Endothelial cell of umbilical vein (primary cell): ENCODE measurements at regions not wholly inside any gene's neighbourhood (a gene's known extent, or its start where the extent isn't known, plus 50 kb on each side); places are given as distances from the start of the nearest gene placed in this dataset.

ENCODE experiments used
- BruUV-seq: library from RNA; stranded (reverse); fragments of 400-500 nt; replicated peaks from 2 replicates; lab custom pipeline; 2021; lab: Mats Ljungman, UMichigan
- CTCF ChIA-PET: fragments of 300-600, 350-600 bp; sonication (Branson Sonifier 250); formaldehyde crosslinking; loops from one replicate; lab custom pipeline; 2021; ENCODE audit warnings: antibody characterized with exemption, inconsistent platforms; lab: Charles Lee
- POLR2A ChIA-PET: fragments of 300-600, 350-600 bp; sonication (Branson Sonifier 250); formaldehyde crosslinking; loops from one replicate; lab custom pipeline; 2021; ENCODE audit warnings: antibody characterized with exemption, inconsistent platforms; lab: Charles Lee
- DNase-seq: peaks from one replicate; pipeline ENCODE4 v3.0.0-alpha.2; 2011; ENCODE audit warnings: low read depth, low spot score
- FAIRE-seq: peaks from 2 replicates; lab custom pipeline; 2011; peaks lifted over from hg19 to GRCh38; lab: Jason Lieb, UNC
- H2AFZ ChIP-seq: 2 replicates; pipeline ENCODE4 v1.6.0; 2012; ENCODE audit warnings: low read depth, low read length, control low read depth, inconsistent platforms
- H3K27ac ChIP-seq: 2 replicates; pipeline ENCODE4 v1.5.1; 2011; ENCODE audit warnings: low read depth, mild to moderate bottlenecking, control low read depth, low read length, moderate library complexity; ENCODE audit not compliant: insufficient read depth
- H3K27me3 ChIP-seq, 2 experiments: 2 replicates each; pipeline versions ENCODE4 v1.6.0 to v1.6.1; 2011; ENCODE audit warnings: low read length in 2 of 2, mixed read lengths in 1 of 2; ENCODE audit not compliant: control insufficient read depth in 2 of 2, insufficient read depth in 2 of 2
- H3K36me3 ChIP-seq, 2 experiments: 2 replicates in 1 of 2; 3 replicates in 1 of 2; pipeline ENCODE4 v1.5.1; 2011; ENCODE audit warnings: low read length in 2 of 2, mild to moderate bottlenecking in 1 of 2, moderate library complexity in 1 of 2; ENCODE audit not compliant: control insufficient read depth in 2 of 2, insufficient read depth in 2 of 2; ENCODE audit errors: extremely low read depth in 1 of 2
- H3K4me1 ChIP-seq: 3 replicates; pipeline ENCODE4 v1.5.1; 2011; ENCODE audit warnings: mild to moderate bottlenecking, low read length; ENCODE audit not compliant: control insufficient read depth, insufficient read depth; ENCODE audit errors: extremely low read depth
- H3K4me2 ChIP-seq: 2 replicates; pipeline ENCODE4 v1.6.1; 2011; ENCODE audit warnings: low read length, control low read depth, mixed read lengths; ENCODE audit not compliant: insufficient read depth
- H3K4me3 ChIP-seq, 3 experiments: fragments of 200-600 bp in 1 of 3; sonication (generic), shearing (Covaris generic) in 1 of 3; replicated peaks in 1 of 3; 2 replicates each; pipeline ENCODE4 v1.5.1; 2011 to 2016; ENCODE audit warnings: control low read depth in 3 of 3, low read length in 3 of 3, mild to moderate bottlenecking in 2 of 3, inconsistent platforms in 1 of 3, low read depth in 1 of 3, moderate library complexity in 1 of 3; ENCODE audit not compliant: insufficient read depth in 1 of 3
- H3K79me2 ChIP-seq: 2 replicates; pipeline ENCODE4 v1.6.0; 2012; ENCODE audit warnings: low read length, inconsistent platforms; ENCODE audit not compliant: control insufficient read depth, insufficient read depth
- H3K9ac ChIP-seq: replicated peaks from 2 replicates; pipeline ENCODE3; 2011; ENCODE audit warnings: low read length, control low read depth; ENCODE audit not compliant: insufficient read depth; ENCODE audit errors: extremely low read depth
- H3K9me1 ChIP-seq: replicated peaks from 3 replicates; pipeline ENCODE4 v1.6.0; 2011; ENCODE audit warnings: mild to moderate bottlenecking, low read length; ENCODE audit not compliant: control insufficient read depth, insufficient read depth; ENCODE audit errors: extremely low read depth
- H3K9me3 ChIP-seq: replicated peaks from 2 replicates; pipeline ENCODE4 v1.5.1; 2012; ENCODE audit warnings: low read length, inconsistent platforms; ENCODE audit not compliant: control insufficient read depth, insufficient read depth
- H4K20me1 ChIP-seq: replicated peaks from 2 replicates; pipeline ENCODE3; 2011; ENCODE audit warnings: mild to moderate bottlenecking, low read length; ENCODE audit not compliant: control insufficient read depth, insufficient read depth; ENCODE audit errors: extremely low read depth
- CTCF ChIP-seq, 2 donors: IDR thresholded peaks; 1 replicate in 1 of 2; 2 replicates in 1 of 2; pipeline ENCODE4 v1.5.1; 2011; ENCODE audit warnings: low read length in 2 of 2, mild to moderate bottlenecking in 2 of 2, moderate library complexity in 2 of 2, control low read depth in 1 of 2, inconsistent platforms in 1 of 2, low read depth in 1 of 2; ENCODE audit not compliant: insufficient read depth in 1 of 2; ENCODE audit errors: extremely low read depth in 1 of 2
- EZH2 ChIP-seq: IDR thresholded peaks from 2 replicates; pipeline ENCODE4 v1.6.1; 2012; ENCODE audit warnings: borderline replicate concordance, low read depth, mild to moderate bottlenecking, moderate library complexity, low read length, inconsistent platforms; ENCODE audit not compliant: severe bottlenecking
- FOS ChIP-seq: IDR thresholded peaks from 2 replicates; pipeline ENCODE4 v1.6.1; 2011; ENCODE audit warnings: mild to moderate bottlenecking, low read length, moderate library complexity, borderline replicate concordance; ENCODE audit not compliant: insufficient read depth
- GATA2 ChIP-seq: IDR thresholded peaks from 2 replicates; pipeline ENCODE4 v1.7.0; 2011; ENCODE audit warnings: low read depth, mild to moderate bottlenecking, moderate library complexity, mixed read lengths, low read length; ENCODE audit not compliant: insufficient read length, insufficient read depth
- JUN ChIP-seq: IDR thresholded peaks from 2 replicates; pipeline ENCODE4 v1.6.1; 2011; ENCODE audit warnings: borderline replicate concordance, low read depth; ENCODE audit not compliant: insufficient read length, insufficient read depth
- MAX ChIP-seq: IDR thresholded peaks from 2 replicates; pipeline ENCODE4 v1.6.1; 2011; ENCODE audit not compliant: insufficient read depth, insufficient read length
- MYC ChIP-seq: IDR thresholded peaks from one replicate; pipeline ENCODE4 v1.6.1; 2011; ENCODE audit warnings: mild to moderate bottlenecking, low read depth, low read length
- POLR2A ChIP-seq: IDR thresholded peaks from 2 replicates; pipeline ENCODE4 v1.6.1; 2012; ENCODE audit warnings: low read depth, mild to moderate bottlenecking, control low read depth, low read length
- POLR2AphosphoS5 ChIP-seq: IDR thresholded peaks from 2 replicates; pipeline ENCODE4 v1.6.1; 2012; ENCODE audit warnings: low read depth, mild to moderate bottlenecking, control low read depth, low read length, moderate library complexity; ENCODE audit not compliant: insufficient read depth
- dilution Hi-C: fragments of 300-500 bp; cut with MboI; formaldehyde crosslinking; loops from one replicate; pipeline ENCODE4 v1.15.0; 2019; ENCODE audit warnings: low sequenced_read_pairs; ENCODE audit not compliant: extremely low pct_ligation_motif_present
- intact Hi-C: fragments of 100-400 bp; cut with micrococcal nuclease; formaldehyde crosslinking; loops from one replicate; pipeline ENCODE4 v1.10.0; 2022

- BruUV-seq, result no TSS peak
- no peak overlapping the region for H3K4me3 ChIP-seq
- DNase-seq, result no peak
- no peak overlapping the region for H3K4me2 ChIP-seq
- no peak overlapping the region for H2AFZ ChIP-seq
- POLR2A ChIA-PET, result no interaction called here
- TF ChIP-seq GATA2, result no peak
- no peak for TF ChIP-seq FOS
- TF ChIP-seq MAX, result no peak
- TF ChIP-seq POLR2AphosphoS5, result no peak
- TF ChIP-seq POLR2A, result no peak
- TF ChIP-seq MYC, result no peak
- TF ChIP-seq JUN, result no peak
- no peak for TF ChIP-seq EZH2
- no peak for TF ChIP-seq CTCF (IDR thresholded peaks at IDR 0.05; ENCODE audit: extremely low read depth in 1 of 2, insufficient read depth in 1 of 2, low read depth in 1 of 2, low read length in 2 of 2)
- dilution Hi-C loops, result no loop called here
- H3K36me3 ChIP-seq, result no peaks in the 10 kb centered on the region
- H3K79me2 ChIP-seq, result no peaks in the 10 kb centered on the region
- intact Hi-C loops, result no loop called here
- H4K20me1 ChIP-seq, result no peaks in the 10 kb centered on the region
- FAIRE-seq, result no peak
- no peak overlapping the region for H3K9ac ChIP-seq
- no peaks in the 10 kb centered on the region for H3K4me1 ChIP-seq
- no peaks in the 10 kb centered on the region for H3K9me3 ChIP-seq
- no peaks in the 10 kb centered on the region for H3K27me3 ChIP-seq
- no peak overlapping the region for H3K27ac ChIP-seq
- no peaks in the 10 kb centered on the region for H3K9me1 ChIP-seq
- CTCF ChIA-PET, result interaction anchor here (0.6 kb wide), 1 partner anchor 1428 kb away, joined by 3 read pairs; no protein-coding TSS in a partner anchor
Measured at GRCh38 chr5:32526810-32527209, 58.5 kb upstream of the SUB1 start.
